Naive thymus-derived CD4-positive, alpha-beta T cell (primary cell): ENCODE measurements at regions not wholly inside any gene's neighbourhood (a gene's known extent, or its start where the extent isn't known, plus 50 kb on each side); places are given as distances from the start of the nearest gene placed in this dataset.
A peak's percentile ranks its signal among the peaks of the same experiment; 100 is the strongest.

Experiments used
- ATAC-seq: fragments of 150-1000 bp; cut with Tn5 transposase; 2 replicates; pipeline ENCODE4 v1.10.0; 2021; ENCODE audit warnings: mild to moderate bottlenecking, moderate library complexity
- CTCF ChIA-PET: fragments of 350-600 bp; sonication (Branson Sonifier 250); formaldehyde crosslinking; loops from one replicate; lab custom pipeline; 2021; ENCODE audit warnings: antibody characterized with exemption; lab: Charles Lee
- POLR2A ChIA-PET: fragments of 350-600 bp; sonication (Branson Sonifier 250); formaldehyde crosslinking; loops from one replicate; lab custom pipeline; 2021; ENCODE audit warnings: antibody characterized with exemption, inconsistent platforms; lab: Charles Lee
- DNase-seq, 9 donors: peaks; one replicate each; pipeline versions ENCODE4 v3.0.0 to v3.0.0-alpha.2; 2020 to 2022; ENCODE audit warnings: mixed read lengths in 1 of 9
- H3K27ac ChIP-seq: one replicate; pipeline ENCODE4 v1.7.0; 2013; ENCODE audit warnings: mild to moderate bottlenecking, low read depth, low read length, moderate library complexity
- H3K27me3 ChIP-seq, 2 donors: one replicate each; pipeline ENCODE4 v1.7.0; 2013; ENCODE audit warnings: low read length in 2 of 2, mild to moderate bottlenecking in 2 of 2, moderate library complexity in 2 of 2; ENCODE audit not compliant: control insufficient read depth in 2 of 2, insufficient read depth in 2 of 2
- H3K36me3 ChIP-seq, 3 experiments: 1 replicate in 2 of 3; 2 replicates in 1 of 3; pipeline ENCODE4 v1.7.0; 2013; ENCODE audit warnings: low read length in 3 of 3, mild to moderate bottlenecking in 3 of 3, moderate library complexity in 1 of 3; ENCODE audit not compliant: insufficient read depth in 3 of 3, control insufficient read depth in 2 of 3
- H3K4me1 ChIP-seq, 2 donors: one replicate each; pipeline ENCODE4 v1.7.0; 2013; ENCODE audit warnings: low read length in 2 of 2, mild to moderate bottlenecking in 2 of 2, moderate library complexity in 1 of 2; ENCODE audit not compliant: control insufficient read depth in 2 of 2, insufficient read depth in 2 of 2
- H3K4me3 ChIP-seq: 2 replicates; pipeline ENCODE4 v1.7.0; 2013; ENCODE audit warnings: mild to moderate bottlenecking, low read length
- H3K9me3 ChIP-seq, 3 experiments: 1 replicate in 2 of 3; 2 replicates in 1 of 3; pipeline ENCODE4 v1.7.0; 2013; ENCODE audit warnings: low read length in 3 of 3; ENCODE audit not compliant: control insufficient read depth in 2 of 3
- H3K27ac Mint-ChIP-seq, 9 donors: one replicate each; pipeline ENCODE4 v1.8.0; 2020 to 2022; ENCODE audit warnings: mixed read lengths in 9 of 9, mild to moderate bottlenecking in 8 of 9, moderate library complexity in 5 of 9, inconsistent platforms in 2 of 9
- H3K27me3 Mint-ChIP-seq, 5 donors: one replicate each; pipeline ENCODE4 v1.8.0; 2021 to 2022; ENCODE audit warnings: mixed read lengths in 5 of 5, mild to moderate bottlenecking in 1 of 5
- H3K36me3 Mint-ChIP-seq, 5 donors: one replicate each; pipeline ENCODE4 v1.8.0; 2020 to 2022; ENCODE audit warnings: mixed read lengths in 5 of 5, mild to moderate bottlenecking in 3 of 5, inconsistent platforms in 1 of 5
- H3K4me1 Mint-ChIP-seq, 7 donors: one replicate each; pipeline ENCODE4 v1.8.0; 2020 to 2022; ENCODE audit warnings: mixed read lengths in 7 of 7, mild to moderate bottlenecking in 3 of 7, inconsistent platforms in 1 of 7
- H3K4me3 Mint-ChIP-seq, 10 donors: one replicate each; pipeline ENCODE4 v1.8.0; 2020 to 2022; ENCODE audit warnings: mild to moderate bottlenecking in 10 of 10, mixed read lengths in 10 of 10, moderate library complexity in 6 of 10, inconsistent platforms in 2 of 10
- H3K9me3 Mint-ChIP-seq, 11 donors: one replicate each; pipeline ENCODE4 v1.8.0; 2020 to 2022; ENCODE audit warnings: mixed read lengths in 11 of 11, mild to moderate bottlenecking in 4 of 11, inconsistent platforms in 1 of 11, moderate library complexity in 1 of 11
- intact Hi-C, 2 donors: fragments of 100-400 bp; cut with micrococcal nuclease; formaldehyde crosslinking; loops; one replicate each; pipeline ENCODE4 v1.15.1; 2023

GRCh38 chr6:19998541-19998940 lies 161.4 kb downstream of the ID4 start:
- no peak overlapping the region for H3K27ac Mint-ChIP-seq
- Histone ChIP-seq H3K27me3 (no peaks in the 10 kb centered on the region), H3K4me3 (no peak overlapping the region), H3K4me1 (no peaks in the 10 kb centered on the region), H3K9me3 (no peaks in the 10 kb centered on the region), H3K36me3 (no peaks in the 10 kb centered on the region), H3K27ac (no peak overlapping the region)
- peaks cover 0 to 7% (median 5%) of the 10 kb centered on the region in 11 donors for H3K9me3 Mint-ChIP-seq
- no peak for ATAC-seq
- no peak for DNase-seq
- H3K36me3 Mint-ChIP-seq, result peaks cover 0 to 4% (median 0%) of the 10 kb centered on the region in 5 donors
- intact Hi-C loops, result no loop called here
- H3K4me1 Mint-ChIP-seq, result peaks cover 0 to 4% (median 0%) of the 10 kb centered on the region in 7 donors
- no peak overlapping the region for H3K4me3 Mint-ChIP-seq
- ChIA-PET CTCF (no interaction called here), POLR2A (no interaction called here)
- peaks cover 2 to 21% (median 7%) of the 10 kb centered on the region in 5 donors for H3K27me3 Mint-ChIP-seq

DNA sequence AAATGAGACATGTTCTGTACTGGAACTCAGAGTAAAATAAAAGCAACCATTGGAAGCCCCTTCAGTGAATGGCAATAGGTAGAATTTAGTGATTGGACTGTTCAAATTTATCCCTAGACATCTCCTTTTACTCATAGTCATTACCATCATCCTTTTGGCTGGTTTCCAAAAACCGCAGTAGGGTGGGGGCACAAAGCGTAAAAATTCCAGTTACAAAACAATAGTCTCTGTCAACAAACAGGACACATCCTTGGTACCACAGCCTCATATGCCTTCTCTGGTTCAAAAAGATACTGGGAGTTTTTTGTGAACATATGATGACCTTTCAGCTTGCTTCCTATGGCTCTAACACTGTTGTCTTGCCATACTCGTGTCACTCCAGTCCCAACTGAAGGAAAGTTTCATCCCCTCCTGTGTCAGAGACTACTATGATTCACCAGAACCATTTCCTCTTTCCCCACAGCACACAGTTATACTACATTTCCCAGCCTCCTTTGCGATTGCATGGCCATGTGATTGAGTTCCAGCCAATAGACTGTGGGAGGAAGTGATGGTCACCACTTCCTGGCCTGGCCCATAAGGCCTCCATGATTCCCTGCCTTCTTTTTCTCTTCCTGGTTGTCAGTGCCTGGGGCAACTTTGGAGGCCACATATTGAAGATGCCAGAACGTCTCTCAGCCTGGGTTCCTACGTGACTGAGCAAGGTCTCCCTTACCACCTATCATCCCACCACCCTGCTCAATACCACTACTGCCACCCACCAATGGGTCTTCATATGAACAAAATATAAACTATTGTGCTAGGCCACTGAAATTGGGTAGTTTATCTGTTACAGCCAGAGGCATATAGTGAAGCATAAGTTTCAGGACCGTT lies 162.4 kb downstream of the ID4 start:
- no peaks in the 10 kb centered on the region for H3K9me3 ChIP-seq
- no peaks in the 10 kb centered on the region for H3K4me1 ChIP-seq
- Mint-ChIP-seq H3K9me3 (peaks cover 0 to 7% (median 5%) of the 10 kb centered on the region in 11 donors), H3K27me3 (peaks cover 2 to 27% (median 7%) of the 10 kb centered on the region in 5 donors), H3K4me3 (no peak overlapping the region), H3K36me3 (peaks cover 0 to 4% (median 0%) of the 10 kb centered on the region in 5 donors), H3K27ac (peak overlapping the region in 1 of 9 donors; percentile 0), H3K4me1 (peaks cover 0 to 4% (median 0%) of the 10 kb centered on the region in 7 donors)
- no peaks in the 10 kb centered on the region for H3K36me3 ChIP-seq
- ChIA-PET POLR2A (no interaction called here), CTCF (no interaction called here)
- DNase-seq (no peak), ATAC-seq (peak; percentile 38)
- H3K27me3 ChIP-seq, result no peaks in the 10 kb centered on the region
- no peak overlapping the region for H3K27ac ChIP-seq
- H3K4me3 ChIP-seq, result no peak overlapping the region
- intact Hi-C loops, result no loop called here

DNA sequence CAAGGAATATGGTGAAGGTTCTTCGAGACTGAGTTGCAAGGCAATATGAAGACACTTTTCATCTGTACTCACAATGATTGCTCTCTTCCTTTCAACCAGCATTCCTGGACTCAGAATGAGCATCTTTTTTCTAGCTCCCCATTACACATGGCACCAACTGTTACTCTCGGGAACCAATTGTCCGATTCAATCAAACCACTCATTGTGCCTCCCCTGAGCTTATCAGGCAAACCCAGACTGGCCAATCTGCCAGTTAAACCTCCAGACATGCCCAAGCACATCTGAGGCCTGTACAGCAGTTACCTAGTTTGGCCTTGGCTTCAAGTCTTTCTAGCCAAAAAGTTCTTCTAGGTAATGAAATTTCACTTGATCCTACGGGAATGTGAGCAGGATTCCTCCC lies 164.1 kb downstream of the ID4 start:
- no peak overlapping the region for H3K27ac Mint-ChIP-seq
- ATAC-seq (no peak), DNase-seq (no peak)
- CTCF ChIA-PET, result no interaction called here
- H3K4me1 ChIP-seq, result no peaks in the 10 kb centered on the region
- no peaks in the 10 kb centered on the region for H3K9me3 ChIP-seq
- H3K4me1 Mint-ChIP-seq, result peaks cover 0 to 4% (median 0%) of the 10 kb centered on the region in 7 donors
- H3K27me3 Mint-ChIP-seq, result peaks cover 0 to 21% (median 8%) of the 10 kb centered on the region in 5 donors
- POLR2A ChIA-PET, result no interaction called here
- no peak overlapping the region for H3K27ac ChIP-seq
- intact Hi-C loops, result no loop called here
- peaks cover 0 to 4% (median 0%) of the 10 kb centered on the region in 5 donors for H3K36me3 Mint-ChIP-seq
- H3K36me3 ChIP-seq, result no peaks in the 10 kb centered on the region
- H3K27me3 ChIP-seq, result no peaks in the 10 kb centered on the region
- no peak overlapping the region for H3K4me3 Mint-ChIP-seq
- H3K4me3 ChIP-seq, result no peak overlapping the region
- H3K9me3 Mint-ChIP-seq, result peaks cover 0 to 6% (median 4%) of the 10 kb centered on the region in 11 donors

DNA sequence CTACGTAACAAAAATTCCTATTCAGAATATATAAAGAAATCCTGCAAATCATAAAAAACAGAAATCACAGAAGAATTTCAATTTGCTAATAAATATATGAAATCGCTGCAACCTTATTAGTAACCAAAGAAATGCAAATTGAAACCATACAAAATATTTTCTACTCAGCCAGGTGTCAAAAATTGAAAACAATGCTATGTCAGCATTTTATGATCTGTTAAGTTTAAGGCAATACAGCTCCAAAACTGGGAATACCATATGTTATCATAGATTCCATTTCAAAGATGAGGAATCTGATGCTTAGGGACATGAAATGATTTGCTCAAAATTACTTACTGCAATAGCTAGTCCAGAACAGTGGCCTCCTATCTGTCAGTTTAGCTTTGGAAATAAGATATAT lies 168.9 kb downstream of the ID4 start:
- CTCF ChIA-PET, result no interaction called here
- Mint-ChIP-seq H3K4me1 (no peaks in the 10 kb centered on the region), H3K9me3 (peaks cover 0 to 3% (median 0%) of the 10 kb centered on the region in 11 donors), H3K36me3 (no peaks in the 10 kb centered on the region), H3K27ac (no peak overlapping the region), H3K27me3 (peaks cover 5 to 38% (median 20%) of the 10 kb centered on the region in 5 donors), H3K4me3 (no peak overlapping the region)
- Histone ChIP-seq H3K9me3 (no peaks in the 10 kb centered on the region), H3K27me3 (no peaks in the 10 kb centered on the region), H3K27ac (no peak overlapping the region), H3K4me3 (no peak overlapping the region), H3K4me1 (no peaks in the 10 kb centered on the region), H3K36me3 (no peaks in the 10 kb centered on the region)
- ATAC-seq, result no peak
- intact Hi-C loops, result no loop called here
- DNase-seq, result no peak
- POLR2A ChIA-PET, result no interaction called here

DNA sequence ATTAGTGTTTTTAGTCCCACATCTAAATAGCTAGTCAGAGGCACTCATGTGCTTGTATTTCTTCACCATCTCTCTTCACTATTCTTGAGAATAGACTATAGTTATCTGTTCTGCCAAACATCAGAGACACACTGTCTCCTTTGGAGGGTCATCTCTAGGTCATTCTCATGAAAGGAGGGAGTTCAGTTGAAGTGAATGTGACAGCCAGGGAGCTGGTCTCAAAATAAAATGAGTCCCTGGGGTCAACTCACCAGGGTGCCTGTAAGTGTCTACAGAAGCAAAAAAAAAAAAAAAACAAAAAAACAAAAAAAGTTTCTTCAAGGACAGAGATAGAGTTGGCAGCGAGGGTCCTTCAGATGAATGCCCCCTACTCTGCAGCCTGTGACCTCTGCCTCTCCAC lies 171.0 kb downstream of the ID4 start:
- H3K27me3 ChIP-seq, result no peaks in the 10 kb centered on the region
- intact Hi-C loops, result no loop called here

GRCh38 chr6:20013066-20013861 lies 176.1 kb downstream of the ID4 start:
- H3K4me3 Mint-ChIP-seq, result no peak overlapping the region
- Histone ChIP-seq H3K36me3 (no peaks in the 10 kb centered on the region), H3K4me3 (no peak overlapping the region), H3K9me3 (no peaks in the 10 kb centered on the region), H3K27me3 (no peaks in the 10 kb centered on the region), H3K27ac (no peak overlapping the region), H3K4me1 (no peaks in the 10 kb centered on the region)
- ChIA-PET POLR2A (no interaction called here), CTCF (no interaction called here)
- no peak for DNase-seq
- ATAC-seq, result no peak
- intact Hi-C loops, result no loop called here
- H3K27me3 Mint-ChIP-seq, result peaks cover 15 to 32% (median 28%) of the 10 kb centered on the region in 5 donors
- no peaks in the 10 kb centered on the region for H3K36me3 Mint-ChIP-seq
- H3K27ac Mint-ChIP-seq, result no peak overlapping the region
- no peaks in the 10 kb centered on the region for H3K4me1 Mint-ChIP-seq
- H3K9me3 Mint-ChIP-seq, result peaks cover 0 to 4% (median 0%) of the 10 kb centered on the region in 11 donors

More for the DNA sequence above, 171.0 kb downstream of the ID4 start:
- ChIA-PET CTCF (no interaction called here), POLR2A (interaction anchor here (0.7 kb wide), 1 partner anchor 33 kb away, joined by 3 read pairs; no protein-coding TSS in a partner anchor)
- DNase-seq, result no peak
- H3K27ac ChIP-seq, result no peak overlapping the region
- H3K4me1 Mint-ChIP-seq, result no peaks in the 10 kb centered on the region
- H3K4me1 ChIP-seq, result no peaks in the 10 kb centered on the region
- H3K4me3 Mint-ChIP-seq, result no peak overlapping the region
- H3K27ac Mint-ChIP-seq, result no peak overlapping the region
- H3K9me3 Mint-ChIP-seq, result peaks cover 0 to 3% (median 0%) of the 10 kb centered on the region in 11 donors
- H3K9me3 ChIP-seq, result no peaks in the 10 kb centered on the region
- no peak for ATAC-seq
- H3K27me3 Mint-ChIP-seq, result peaks cover 9 to 42% (median 25%) of the 10 kb centered on the region in 5 donors
- H3K4me3 ChIP-seq, result no peak overlapping the region
- no peaks in the 10 kb centered on the region for H3K36me3 ChIP-seq
- H3K36me3 Mint-ChIP-seq, result no peaks in the 10 kb centered on the region
